T-helper 1 cell treated with Interleukin-12 subunit alpha and Interleukin-12 subunit beta and Interleukin-4 antibody, amounts not matched to agents 30 μg/mL and 1 μg/mL, for 36 hours (primary cell): ENCODE measurements at regions not wholly inside any gene's neighbourhood (a gene's known extent, or its start where the extent isn't known, plus 50 kb on each side); places are given as distances from the start of the nearest gene placed in this dataset.

Experiments
- H3K27ac Mint-ChIP-seq: one replicate; pipeline ENCODE4 v1.8.0; 2021; ENCODE audit warnings: mild to moderate bottlenecking, mixed read lengths
- H3K27me3 Mint-ChIP-seq: one replicate; pipeline ENCODE4 v1.8.0; 2021; ENCODE audit warnings: low read depth, mixed read lengths
- H3K36me3 Mint-ChIP-seq: one replicate; pipeline ENCODE4 v1.8.0; 2021; ENCODE audit warnings: low read depth, mixed read lengths
- H3K4me1 Mint-ChIP-seq: one replicate; pipeline ENCODE4 v1.8.0; 2021; ENCODE audit warnings: low read depth, mixed read lengths
- H3K4me3 Mint-ChIP-seq: one replicate; pipeline ENCODE4 v1.8.0; 2021; ENCODE audit warnings: mild to moderate bottlenecking, moderate library complexity, mixed read lengths
- H3K9me3 Mint-ChIP-seq: one replicate; pipeline ENCODE4 v1.8.0; 2021; ENCODE audit warnings: mixed read lengths

DNA sequence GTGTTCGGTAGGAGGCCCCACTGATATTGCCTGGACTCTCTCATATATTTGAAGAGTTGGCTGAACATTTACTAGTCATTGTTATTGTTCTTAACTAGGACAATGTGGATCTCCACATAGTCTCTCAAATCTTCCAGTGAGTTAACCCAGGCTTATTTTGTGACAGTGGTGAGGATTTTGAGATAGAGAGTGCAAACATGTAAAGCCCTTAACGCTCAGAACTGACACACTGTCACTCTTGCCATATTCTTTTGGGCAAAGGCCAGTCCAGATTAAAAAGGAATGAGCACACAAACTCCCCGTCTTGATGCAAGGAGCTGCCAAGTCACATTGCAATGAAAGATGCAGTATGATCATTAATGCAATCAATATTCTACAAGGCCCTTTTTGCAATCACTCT is 431.9 kb upstream of the AZI2 start:
- H3K4me3 Mint-ChIP-seq, result no peak overlapping the region
- no peaks in the 10 kb centered on the region for H3K27me3 Mint-ChIP-seq
- H3K4me1 Mint-ChIP-seq, result no peaks in the 10 kb centered on the region
- no peak overlapping the region for H3K27ac Mint-ChIP-seq
- H3K9me3 Mint-ChIP-seq, result no peaks in the 10 kb centered on the region
- no peaks in the 10 kb centered on the region for H3K36me3 Mint-ChIP-seq

DNA sequence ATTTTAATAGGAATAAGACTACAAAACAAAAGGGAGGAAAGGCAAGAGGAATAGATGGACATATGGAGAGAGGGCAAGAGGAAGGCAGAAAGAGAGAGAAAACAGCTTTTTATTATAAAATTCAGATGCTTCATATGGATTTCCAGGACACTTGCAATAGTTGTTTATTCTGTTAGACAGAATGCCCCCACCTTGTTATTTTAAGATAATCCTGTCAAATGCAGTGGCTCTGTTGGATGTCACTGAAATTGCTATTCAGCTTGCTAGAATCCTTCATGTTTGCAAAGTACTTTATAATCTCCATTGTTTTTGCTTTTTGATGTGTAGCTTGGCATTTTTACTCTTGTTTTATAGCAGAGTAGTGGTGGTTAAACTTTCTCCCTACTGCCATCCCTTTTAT is 432.4 kb upstream of the AZI2 start:
- Mint-ChIP-seq H3K4me3 (no peak overlapping the region), H3K36me3 (no peaks in the 10 kb centered on the region), H3K9me3 (no peaks in the 10 kb centered on the region), H3K4me1 (no peaks in the 10 kb centered on the region), H3K27me3 (no peaks in the 10 kb centered on the region), H3K27ac (no peak overlapping the region)

DNA sequence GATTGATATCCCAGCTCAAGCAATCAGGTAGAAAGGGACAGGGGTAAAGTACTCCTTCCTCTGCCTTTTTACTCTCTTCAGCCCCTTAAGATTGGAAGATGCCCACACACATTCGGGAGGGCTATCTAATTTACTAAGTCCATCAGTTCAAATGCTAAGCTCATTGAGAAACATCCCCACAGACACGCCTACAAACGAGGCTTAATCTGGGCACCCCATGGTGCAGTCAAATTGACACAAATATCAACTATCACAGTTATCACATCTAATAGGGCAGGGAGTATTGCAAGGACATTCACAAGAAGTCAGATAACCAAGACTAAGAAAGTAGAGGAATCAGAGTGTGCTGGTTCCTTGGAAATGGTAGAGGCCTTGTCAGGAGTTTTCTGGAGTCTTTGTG is 437.8 kb upstream of the AZI2 start:
- Mint-ChIP-seq H3K9me3 (no peaks in the 10 kb centered on the region), H3K27ac (no peak overlapping the region), H3K27me3 (no peaks in the 10 kb centered on the region), H3K36me3 (no peaks in the 10 kb centered on the region), H3K4me3 (no peak overlapping the region), H3K4me1 (no peaks in the 10 kb centered on the region)

DNA sequence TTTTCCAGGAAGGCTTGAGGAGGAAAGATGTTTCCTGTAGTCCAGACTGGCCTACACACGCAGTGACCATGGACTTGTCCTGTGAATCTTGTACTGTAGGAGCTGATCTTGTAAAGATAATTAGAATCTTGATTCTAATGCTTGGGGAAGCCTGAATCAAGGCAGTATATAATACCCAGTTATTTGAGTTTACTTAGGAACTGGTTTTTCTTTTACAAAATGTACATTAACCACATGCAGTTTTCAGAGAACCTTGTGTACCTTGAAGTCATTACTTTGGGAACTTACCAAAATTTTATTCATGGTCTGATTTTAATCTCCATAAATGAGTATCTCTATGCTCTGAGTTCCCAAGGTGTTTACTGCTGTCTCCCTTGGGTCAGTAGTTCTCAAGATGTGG is 439.9 kb upstream of the AZI2 start:
- Mint-ChIP-seq H3K4me1 (no peaks in the 10 kb centered on the region), H3K9me3 (no peaks in the 10 kb centered on the region), H3K36me3 (no peaks in the 10 kb centered on the region), H3K27me3 (no peaks in the 10 kb centered on the region), H3K4me3 (no peak overlapping the region), H3K27ac (no peak overlapping the region)

DNA sequence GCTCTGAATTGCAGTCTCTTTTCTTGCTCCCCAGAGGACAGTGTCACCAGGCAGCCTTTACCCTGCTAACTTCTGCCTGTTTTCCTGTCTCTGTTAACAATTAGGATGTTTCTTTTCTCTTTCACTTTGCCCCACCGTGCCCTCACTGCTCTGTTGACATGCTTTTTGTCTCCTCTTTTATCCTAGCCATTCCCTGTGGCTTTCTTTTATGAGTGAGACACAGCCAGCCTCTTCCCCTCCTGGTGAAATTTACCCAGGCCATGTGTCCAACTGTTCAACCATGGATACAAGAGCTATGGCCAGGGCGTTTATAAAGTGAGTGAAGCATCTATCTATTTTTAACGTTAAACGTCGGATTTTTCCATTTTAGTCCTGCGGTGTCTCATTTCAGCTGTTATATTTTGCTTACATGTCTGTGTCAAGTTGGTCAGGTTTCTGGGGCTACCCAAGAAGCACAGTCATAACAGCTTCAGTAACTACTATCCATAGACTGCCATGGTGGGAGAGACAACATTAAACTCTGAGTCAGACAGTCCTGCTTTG is 443.2 kb upstream of the AZI2 start:
- Mint-ChIP-seq H3K4me1 (no peaks in the 10 kb centered on the region), H3K4me3 (no peak overlapping the region), H3K27me3 (no peaks in the 10 kb centered on the region), H3K27ac (no peak overlapping the region), H3K9me3 (no peaks in the 10 kb centered on the region), H3K36me3 (no peaks in the 10 kb centered on the region)

DNA sequence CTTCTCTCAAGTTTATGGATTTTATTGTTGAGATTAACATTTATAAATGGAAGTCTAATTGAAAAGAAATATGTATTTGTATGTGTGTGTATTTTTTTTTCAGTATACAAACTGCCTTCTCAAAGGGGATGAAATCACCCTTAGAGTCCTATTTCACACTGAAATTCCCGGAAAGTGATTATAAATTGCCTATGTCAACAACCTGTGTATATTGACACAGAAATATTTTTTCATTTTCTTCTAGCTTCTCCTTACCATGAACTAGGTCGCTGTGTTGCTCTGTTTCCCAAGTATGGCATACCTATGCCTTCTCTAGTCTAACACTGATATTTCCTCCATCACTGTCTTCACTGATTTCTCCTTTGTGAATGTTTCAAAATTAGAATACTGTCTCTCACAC is 444.0 kb upstream of the AZI2 start:
- Mint-ChIP-seq H3K36me3 (no peaks in the 10 kb centered on the region), H3K4me3 (no peak overlapping the region), H3K4me1 (no peaks in the 10 kb centered on the region), H3K9me3 (no peaks in the 10 kb centered on the region), H3K27ac (no peak overlapping the region), H3K27me3 (no peaks in the 10 kb centered on the region)

DNA sequence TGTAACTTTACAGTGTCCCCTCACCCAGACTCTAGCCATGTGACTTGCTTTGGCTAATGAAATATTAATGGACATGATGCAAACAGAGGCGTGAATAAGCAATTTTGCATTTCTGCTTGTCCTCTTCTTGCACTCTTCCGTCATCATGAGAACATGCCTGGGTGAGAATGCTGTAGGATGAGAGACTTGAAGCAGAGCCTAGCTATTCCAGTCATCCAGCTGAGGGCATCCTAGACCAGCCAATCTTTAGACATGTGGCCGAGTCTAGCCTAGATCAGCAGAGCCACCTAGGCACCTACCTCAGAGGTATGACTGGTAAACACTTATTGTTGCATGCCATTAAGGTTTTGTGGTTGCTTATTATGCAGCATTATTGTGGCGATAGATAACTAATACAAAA is 450.5 kb upstream of the AZI2 start:
- Mint-ChIP-seq H3K36me3 (no peaks in the 10 kb centered on the region), H3K27me3 (no peaks in the 10 kb centered on the region), H3K9me3 (no peaks in the 10 kb centered on the region), H3K27ac (no peak overlapping the region), H3K4me1 (no peaks in the 10 kb centered on the region), H3K4me3 (no peak overlapping the region)

DNA sequence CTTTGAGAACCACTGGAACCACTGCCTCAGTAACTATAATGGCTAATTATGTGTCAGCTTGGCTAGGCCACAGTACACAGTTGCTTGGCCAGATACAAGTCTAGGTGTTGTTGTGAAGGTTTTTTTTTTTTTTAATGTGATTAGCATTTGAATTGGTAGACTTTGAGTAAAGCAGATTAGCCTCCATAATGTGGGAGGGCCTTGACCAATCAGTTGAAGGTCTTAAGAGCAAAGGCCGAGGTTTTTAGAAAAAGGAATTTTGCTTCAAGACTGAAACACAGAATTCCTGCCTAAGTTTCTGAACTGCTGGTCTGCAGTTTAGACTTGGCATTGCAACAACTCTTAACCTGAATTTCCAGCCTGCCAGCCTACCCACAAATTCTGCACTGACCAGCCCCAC is 451.6 kb upstream of the AZI2 start:
- Mint-ChIP-seq H3K27ac (no peak overlapping the region), H3K4me3 (no peak overlapping the region), H3K27me3 (no peaks in the 10 kb centered on the region), H3K36me3 (no peaks in the 10 kb centered on the region), H3K4me1 (no peaks in the 10 kb centered on the region), H3K9me3 (no peaks in the 10 kb centered on the region)

DNA sequence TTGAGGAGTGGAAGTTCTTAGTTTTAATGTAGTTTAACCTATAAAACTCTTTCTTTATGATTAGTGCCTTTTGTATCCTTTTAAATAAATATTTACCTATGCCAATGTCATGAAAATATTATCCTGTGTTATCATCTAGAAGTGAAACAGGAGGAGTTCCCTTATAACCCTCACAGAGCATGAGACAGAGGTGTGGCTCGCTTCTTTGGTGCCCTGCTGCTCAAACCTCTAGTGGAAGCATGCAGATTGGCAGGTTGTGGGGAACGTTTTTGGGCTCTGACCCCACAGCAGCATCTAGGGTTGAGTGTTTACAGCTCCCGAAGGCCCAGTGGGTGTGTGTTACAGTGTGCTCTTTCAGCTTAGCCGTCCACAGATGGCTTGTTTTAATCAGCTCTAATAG is 459.4 kb upstream of the AZI2 start:
- Mint-ChIP-seq H3K27ac (no peak overlapping the region), H3K4me3 (no peak overlapping the region), H3K9me3 (no peaks in the 10 kb centered on the region), H3K4me1 (no peaks in the 10 kb centered on the region), H3K27me3 (no peaks in the 10 kb centered on the region), H3K36me3 (no peaks in the 10 kb centered on the region)

DNA sequence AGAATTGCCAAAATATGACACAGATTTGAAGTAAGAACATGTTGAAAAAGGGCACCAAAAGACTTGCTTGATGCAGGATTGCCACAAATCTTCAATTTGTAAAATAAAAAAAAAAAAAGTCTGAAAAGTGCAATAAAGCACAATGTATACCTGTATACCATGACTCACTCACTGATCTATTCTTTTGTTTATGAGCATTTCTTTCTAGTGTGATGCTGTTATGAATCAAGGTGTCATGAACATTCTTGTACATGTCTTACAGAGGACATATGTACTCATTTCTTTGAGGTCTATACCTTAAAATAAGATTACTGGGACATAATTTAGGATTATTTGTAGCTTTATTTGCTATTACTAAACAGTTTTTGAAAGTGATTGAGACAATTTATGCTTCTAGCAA is 464.9 kb upstream of the RBMS3 start:
- H3K27me3 Mint-ChIP-seq, result peaks cover 3% of the 10 kb centered on the region
- H3K9me3 Mint-ChIP-seq, result no peaks in the 10 kb centered on the region
- no peak overlapping the region for H3K4me3 Mint-ChIP-seq
- H3K36me3 Mint-ChIP-seq, result no peaks in the 10 kb centered on the region
- H3K4me1 Mint-ChIP-seq, result no peaks in the 10 kb centered on the region
- H3K27ac Mint-ChIP-seq, result no peak overlapping the region

DNA sequence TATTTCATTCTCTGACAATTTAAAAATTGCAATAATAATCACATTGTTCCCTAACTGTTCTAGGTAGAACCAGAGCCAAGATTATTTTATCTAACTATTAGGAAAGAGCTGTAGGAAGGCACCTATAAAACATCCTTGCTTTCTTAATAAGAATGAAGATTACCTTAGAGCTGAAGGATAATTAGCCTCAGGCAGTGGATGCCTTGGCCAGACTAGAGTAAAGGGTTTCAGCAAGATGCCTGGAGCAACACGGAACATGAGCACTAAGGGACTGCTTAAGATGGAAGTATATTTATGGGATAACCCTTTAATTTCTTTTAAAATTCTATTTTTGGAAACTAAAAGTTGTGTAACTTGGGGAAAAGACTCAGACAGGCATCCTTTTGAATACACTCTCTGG is 456.6 kb upstream of the RBMS3 start:
- Mint-ChIP-seq H3K27ac (no peak overlapping the region), H3K36me3 (no peaks in the 10 kb centered on the region), H3K4me3 (no peak overlapping the region), H3K27me3 (peaks cover 4% of the 10 kb centered on the region), H3K4me1 (no peaks in the 10 kb centered on the region), H3K9me3 (no peaks in the 10 kb centered on the region)

DNA sequence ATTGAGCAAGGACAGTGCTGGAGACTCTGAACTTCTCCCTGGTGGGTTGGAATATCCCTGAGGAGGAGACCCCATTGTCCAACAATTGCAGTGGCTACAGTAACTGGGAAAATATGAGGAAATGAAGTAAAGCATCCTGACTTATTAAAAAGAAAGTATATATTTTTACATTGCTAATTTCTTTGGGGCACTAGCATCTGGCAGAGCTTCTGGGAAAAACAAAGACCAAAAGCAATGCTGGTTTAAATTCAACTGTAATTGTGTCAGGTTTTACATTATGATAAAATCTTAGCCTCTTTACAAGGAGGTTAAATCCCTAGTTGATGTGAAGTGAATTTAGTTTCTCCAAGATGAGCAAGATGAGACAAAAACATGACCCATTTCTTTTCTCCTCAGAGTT is 454.0 kb upstream of the RBMS3 start:
- Mint-ChIP-seq H3K4me3 (no peak overlapping the region), H3K9me3 (no peaks in the 10 kb centered on the region), H3K27ac (no peak overlapping the region), H3K4me1 (no peaks in the 10 kb centered on the region), H3K27me3 (peaks cover 4% of the 10 kb centered on the region), H3K36me3 (no peaks in the 10 kb centered on the region)

DNA sequence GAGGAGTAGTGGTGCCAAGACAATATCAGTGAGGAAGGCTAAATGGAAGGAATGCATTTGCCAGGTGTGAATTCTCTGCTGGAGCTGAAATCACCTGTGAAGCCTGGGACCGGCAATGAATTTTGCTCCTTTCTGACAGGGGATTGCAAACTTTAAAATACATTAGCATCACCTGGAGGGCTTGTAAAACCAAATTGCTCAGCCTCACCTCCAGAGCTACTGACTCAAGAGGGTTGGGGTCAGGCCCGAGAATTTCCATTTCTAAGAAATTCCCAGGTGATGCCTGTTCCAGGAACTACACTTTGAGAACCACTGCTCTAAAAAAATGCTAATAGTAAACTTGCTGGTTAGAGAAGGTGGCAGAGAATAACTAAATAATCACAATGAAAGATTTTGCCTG is 445.6 kb upstream of the RBMS3 start:
- no peaks in the 10 kb centered on the region for H3K36me3 Mint-ChIP-seq
- H3K27me3 Mint-ChIP-seq, result no peaks in the 10 kb centered on the region
- no peak overlapping the region for H3K27ac Mint-ChIP-seq
- H3K9me3 Mint-ChIP-seq, result no peaks in the 10 kb centered on the region
- no peak overlapping the region for H3K4me3 Mint-ChIP-seq
- peaks cover 3% of the 10 kb centered on the region for H3K4me1 Mint-ChIP-seq

DNA sequence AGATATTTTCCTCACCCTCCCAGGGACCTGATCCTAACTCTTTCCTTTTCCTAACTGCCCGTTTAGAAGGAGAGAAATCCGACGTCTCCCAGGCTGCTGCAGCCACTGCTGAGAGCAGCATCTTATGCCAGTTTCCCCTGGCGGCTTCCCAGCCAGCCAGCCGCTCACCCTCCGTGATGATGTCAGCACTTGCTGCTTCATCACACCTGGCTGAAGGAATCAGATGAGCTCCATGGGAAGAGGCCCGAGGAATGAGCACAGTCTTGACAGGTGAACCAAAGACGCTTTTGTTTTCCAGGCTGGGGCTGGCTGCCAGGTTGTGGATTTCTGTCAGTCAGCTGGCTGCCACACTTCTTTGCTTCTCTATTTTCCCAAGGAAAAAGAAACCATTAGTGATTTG is 445.1 kb upstream of the RBMS3 start:
- H3K36me3 Mint-ChIP-seq, result no peaks in the 10 kb centered on the region
- peaks cover 6% of the 10 kb centered on the region for H3K4me1 Mint-ChIP-seq
- H3K27ac Mint-ChIP-seq, result no peak overlapping the region
- H3K27me3 Mint-ChIP-seq, result no peaks in the 10 kb centered on the region
- no peak overlapping the region for H3K4me3 Mint-ChIP-seq
- H3K9me3 Mint-ChIP-seq, result no peaks in the 10 kb centered on the region

DNA sequence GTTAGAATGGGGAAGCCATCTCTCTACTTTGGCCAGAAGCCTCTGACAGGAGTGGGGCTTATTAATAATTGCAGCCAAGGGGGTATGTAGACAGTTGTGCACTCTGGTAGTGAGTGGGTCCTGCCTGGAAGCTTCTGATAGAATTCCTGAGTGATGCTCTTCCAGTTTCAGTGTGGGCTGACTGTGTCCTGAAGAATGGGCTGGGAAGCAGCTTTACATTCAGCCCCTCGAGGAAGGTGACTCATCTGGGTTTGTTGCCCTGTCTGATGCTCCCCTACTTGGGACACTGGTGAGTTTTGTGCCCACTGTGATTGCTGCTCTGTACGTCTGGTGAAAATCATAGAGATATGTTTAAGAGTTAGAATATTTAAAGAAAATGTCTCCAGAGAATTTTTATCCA is 444.7 kb upstream of the RBMS3 start:
- H3K4me3 Mint-ChIP-seq, result no peak overlapping the region
- H3K4me1 Mint-ChIP-seq, result peaks cover 9% of the 10 kb centered on the region
- H3K36me3 Mint-ChIP-seq, result no peaks in the 10 kb centered on the region
- H3K27me3 Mint-ChIP-seq, result no peaks in the 10 kb centered on the region
- H3K9me3 Mint-ChIP-seq, result no peaks in the 10 kb centered on the region
- H3K27ac Mint-ChIP-seq, result no peak overlapping the region

DNA sequence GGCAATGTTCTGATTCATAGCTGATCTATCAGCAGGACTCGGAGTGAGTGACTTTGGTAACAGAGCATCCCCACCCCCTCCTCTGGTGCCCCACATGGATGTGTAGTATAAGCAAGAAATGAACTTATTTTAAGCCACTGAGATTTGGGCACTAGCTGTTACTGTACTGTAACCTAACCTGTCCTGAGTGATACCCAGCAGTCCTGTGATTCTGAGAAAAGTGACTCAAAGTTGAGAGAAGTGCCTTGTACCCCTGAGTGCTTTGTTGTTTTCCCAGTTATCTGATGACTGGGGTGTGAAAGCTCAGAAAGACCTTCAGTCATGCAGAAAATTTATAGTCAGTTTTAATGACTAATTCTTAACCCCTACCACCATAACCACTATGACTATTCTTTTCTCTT is 439.9 kb upstream of the RBMS3 start:
- Mint-ChIP-seq H3K9me3 (no peaks in the 10 kb centered on the region), H3K4me1 (peaks cover 16% of the 10 kb centered on the region), H3K27me3 (no peaks in the 10 kb centered on the region), H3K36me3 (no peaks in the 10 kb centered on the region), H3K27ac (peak overlapping the region; percentile 70), H3K4me3 (peak overlapping the region; percentile 30)
